HEK293 (cell line): ENCODE measurements at regions not wholly inside any gene's neighbourhood (a gene's known extent, or its start where the extent isn't known, plus 50 kb on each side); places are given as distances from the start of the nearest gene placed in this dataset.

Experiments used
- CTCF ChIA-PET: fragments of 350-600 bp; formaldehyde crosslinking; extraction: SDS; loops from one replicate; lab custom pipeline; 2021; ENCODE audit warnings: antibody characterized with exemption; lab: Yijun Ruan, JAX
- POLR2A ChIA-PET: fragments of 300-600 bp; formaldehyde crosslinking; extraction: SDS; loops from one replicate; lab custom pipeline; 2020; ENCODE audit warnings: antibody characterized with exemption, inconsistent platforms; lab: Yijun Ruan, JAX
- H3K27ac ChIP-seq: fragments of 200-500 bp; sonication (Bioruptor generic); 2 replicates; pipeline ENCODE4 v1.5.1; 2014; ENCODE audit warnings: low read depth, low read length, control low read depth, inconsistent platforms; ENCODE audit errors: extremely low read depth
- H3K36me3 ChIP-seq, 2 experiments: fragments of 200-500 bp in 1 of 2; sonication (Bioruptor generic) in 1 of 2; 1 replicate in 1 of 2; 2 replicates in 1 of 2; pipeline ENCODE4 v1.5.1; 2014 to 2017; ENCODE audit warnings: inconsistent platforms in 2 of 2, low read length in 2 of 2; ENCODE audit not compliant: control insufficient read depth in 2 of 2, insufficient read depth in 1 of 2
- H3K4me1 ChIP-seq: fragments of 200-500 bp; sonication (Bioruptor generic); 2 replicates; pipeline ENCODE4 v1.5.1; 2014; ENCODE audit warnings: mild to moderate bottlenecking, low read length, inconsistent platforms; ENCODE audit not compliant: control insufficient read depth, insufficient read depth
- H3K4me3 ChIP-seq: 2 replicates; pipeline ENCODE4 v1.5.1; 2011; ENCODE audit warnings: low read depth, mild to moderate bottlenecking, control low read depth, low read length, moderate library complexity
- H3K9me3 ChIP-seq: fragments of 200-500 bp; sonication (Bioruptor generic); 2 replicates; pipeline ENCODE4 v1.5.1; 2014; ENCODE audit warnings: low read depth, low read length, inconsistent platforms; ENCODE audit not compliant: control insufficient read depth, insufficient read depth
- AEBP2 ChIP-seq: fragments of 450-650 bp; formaldehyde crosslinking; IDR thresholded peaks from 2 replicates; pipeline ENCODE4 v1.5.1; 2016; ENCODE audit warnings: missing biosample characterization, missing genetic modification characterization, borderline replicate concordance
- GLIS1 ChIP-seq: fragments of 450-650 bp; formaldehyde crosslinking; IDR thresholded peaks from 2 replicates; pipeline ENCODE4 v1.5.1; 2016; ENCODE audit warnings: missing biosample characterization, missing genetic modification characterization
- OVOL3 ChIP-seq: fragments of 450-650 bp; formaldehyde crosslinking; IDR thresholded peaks from 2 replicates; pipeline ENCODE4 v1.5.1; 2016; ENCODE audit warnings: missing biosample characterization, missing genetic modification characterization
- REPIN1 ChIP-seq: fragments of 450-650 bp; formaldehyde crosslinking; IDR thresholded peaks from 2 replicates; pipeline ENCODE4 v1.5.1; 2017; ENCODE audit warnings: missing biosample characterization, missing genetic modification characterization, low read depth
- SETDB1 ChIP-seq: IDR thresholded peaks from one replicate; pipeline ENCODE4 v1.6.1; 2017; ENCODE audit warnings: mild to moderate bottlenecking, low read length, moderate library complexity, mixed read lengths; ENCODE audit not compliant: insufficient read length
- YY2 ChIP-seq: fragments of 450-650 bp; formaldehyde crosslinking; IDR thresholded peaks from 2 replicates; pipeline ENCODE4 v1.5.1; 2016; ENCODE audit warnings: missing biosample characterization, missing genetic modification characterization
- ZBTB20 ChIP-seq: fragments of 450-650 bp; formaldehyde crosslinking; IDR thresholded peaks from 2 replicates; pipeline ENCODE4 v1.5.1; 2016; ENCODE audit warnings: missing biosample characterization, missing genetic modification characterization
- ZBTB44 ChIP-seq: fragments of 450-650 bp; IDR thresholded peaks from 2 replicates; pipeline ENCODE4 v1.5.1; 2018; ENCODE audit warnings: missing biosample characterization, mild to moderate bottlenecking, missing genetic modification characterization
- ZNF146 ChIP-seq: fragments of 450-650 bp; formaldehyde crosslinking; IDR thresholded peaks from 2 replicates; pipeline ENCODE4 v1.5.1; 2016; ENCODE audit warnings: missing biosample characterization, missing genetic modification characterization
- ZNF175 ChIP-seq: fragments of 450-650 bp; formaldehyde crosslinking; IDR thresholded peaks from 2 replicates; pipeline ENCODE4 v1.5.1; 2016; ENCODE audit warnings: missing biosample characterization, missing genetic modification characterization
- ZNF24 ChIP-seq: fragments of 450-650 bp; formaldehyde crosslinking; IDR thresholded peaks from 2 replicates; pipeline ENCODE4 v1.5.1; 2016; ENCODE audit warnings: missing biosample characterization, missing genetic modification characterization
- ZNF404 ChIP-seq: fragments of 450-650 bp; formaldehyde crosslinking; IDR thresholded peaks from 2 replicates; pipeline ENCODE4 v1.5.1; 2017; ENCODE audit warnings: missing biosample characterization, missing genetic modification characterization
- ZNF423 ChIP-seq: fragments of 450-650 bp; formaldehyde crosslinking; IDR thresholded peaks from 2 replicates; pipeline ENCODE4 v1.5.1; 2016; ENCODE audit warnings: missing biosample characterization, missing genetic modification characterization
- ZNF449 ChIP-seq: fragments of 450-650 bp; formaldehyde crosslinking; IDR thresholded peaks from 2 replicates; pipeline ENCODE4 v1.5.1; 2017; ENCODE audit warnings: missing biosample characterization, mild to moderate bottlenecking, missing genetic modification characterization, moderate library complexity
- ZNF501 ChIP-seq: fragments of 450-650 bp; formaldehyde crosslinking; IDR thresholded peaks from 2 replicates; pipeline ENCODE4 v1.5.1; 2016; ENCODE audit warnings: missing biosample characterization, missing genetic modification characterization
- ZNF555 ChIP-seq: fragments of 450-650 bp; formaldehyde crosslinking; conservative IDR thresholded peaks from 2 replicates; pipeline ENCODE4 v1.5.1; 2017; ENCODE audit warnings: missing biosample characterization, mild to moderate bottlenecking, missing genetic modification characterization, inconsistent platforms
- ZNF629 ChIP-seq: fragments of 450-650 bp; formaldehyde crosslinking; IDR thresholded peaks from 2 replicates; pipeline ENCODE4 v1.5.1; 2017; ENCODE audit warnings: missing biosample characterization, missing genetic modification characterization
- ZNF658 ChIP-seq: fragments of 450-650 bp; formaldehyde crosslinking; IDR thresholded peaks from 2 replicates; pipeline ENCODE4; 2016; ENCODE audit warnings: missing biosample characterization, missing genetic modification characterization
- ZNF692 ChIP-seq: fragments of 450-650 bp; formaldehyde crosslinking; IDR thresholded peaks from 2 replicates; pipeline ENCODE4 v1.5.1; 2016; ENCODE audit warnings: missing biosample characterization, missing genetic modification characterization
- ZNF704 ChIP-seq: fragments of 450-650 bp; formaldehyde crosslinking; IDR thresholded peaks from 2 replicates; pipeline ENCODE4 v1.5.1; 2016; ENCODE audit warnings: missing biosample characterization, missing genetic modification characterization
- ZNF707 ChIP-seq: fragments of 450-650 bp; formaldehyde crosslinking; IDR thresholded peaks from 2 replicates; pipeline ENCODE4 v1.5.1; 2016; ENCODE audit warnings: missing biosample characterization, missing genetic modification characterization
- ZNF747 ChIP-seq: fragments of 450-650 bp; formaldehyde crosslinking; IDR thresholded peaks from 2 replicates; pipeline ENCODE4 v1.5.1; 2016; ENCODE audit warnings: missing biosample characterization, missing genetic modification characterization
- ZNF768 ChIP-seq: fragments of 450-650 bp; formaldehyde crosslinking; IDR thresholded peaks from 2 replicates; pipeline ENCODE4 v1.5.1; 2018; ENCODE audit warnings: missing biosample characterization, mild to moderate bottlenecking, missing genetic modification characterization

GRCh38 chr1:14064649-14065442, 364.9 kb downstream of the PRDM2 start:
- TF ChIP-seq ZNF146 (tag by site-specific recombination) (no peak), ZNF704 (tag by site-specific recombination) (no peak)
- Histone ChIP-seq H3K36me3 (no peaks in the 10 kb centered on the region), H3K4me3 (no peak overlapping the region), H3K4me1 (no peaks in the 10 kb centered on the region), H3K27ac (no peak overlapping the region), H3K9me3 (no peaks in the 10 kb centered on the region)
- ChIA-PET CTCF (no interaction called here), POLR2A (no interaction called here)

- ChIA-PET CTCF (no interaction called here), POLR2A (no interaction called here)
- no peaks in the 10 kb centered on the region for H3K9me3 ChIP-seq
- H3K36me3 ChIP-seq = no peaks in the 10 kb centered on the region
- TF ChIP-seq ZBTB20 (tag by site-specific recombination) (no peak), OVOL3 (tag by site-specific recombination) (no peak), ZNF501 (tag by site-specific recombination) (no peak), ZNF747 (tag by site-specific recombination) (no peak), ZNF24 (tag by site-specific recombination) (no peak), ZNF658 (tag by site-specific recombination) (no peak), ZNF175 (tag by site-specific recombination) (no peak), AEBP2 (tag by site-specific recombination) (no peak), SETDB1 (no peak), GLIS1 (no peak), ZBTB44 (no peak)
- TF ChIP-seq, all 188 proteins: peak for 0
- Histone ChIP-seq H3K4me3 (no peak overlapping the region), H3K27ac (no peak overlapping the region), H3K4me1 (no peaks in the 10 kb centered on the region)
These were observed 365.5 kb downstream of the PRDM2 start for GRCh38 chr1:14065486-14065885.

- H3K4me1 ChIP-seq = no peaks in the 10 kb centered on the region
- H3K4me3 ChIP-seq = no peak overlapping the region
- POLR2A ChIA-PET = no interaction called here
- H3K36me3 ChIP-seq = no peaks in the 10 kb centered on the region
- H3K9me3 ChIP-seq = no peaks in the 10 kb centered on the region
- CTCF ChIA-PET = no interaction called here
- no peak overlapping the region for H3K27ac ChIP-seq
- no peak for TF ChIP-seq ZNF146 (tag by site-specific recombination)
- no peak for TF ChIP-seq ZNF423
- no peak for TF ChIP-seq YY2 (tag by site-specific recombination)
- no peak for TF ChIP-seq SETDB1
- TF ChIP-seq ZNF404 (tag by site-specific recombination) = no peak
- TF ChIP-seq ZNF449 (tag by site-specific recombination) = no peak
- TF ChIP-seq ZNF555 = no peak
- no peak for TF ChIP-seq REPIN1 (tag by site-specific recombination)
- no peak for TF ChIP-seq ZNF768
- TF ChIP-seq ZNF692 (tag by site-specific recombination) = no peak
- no peak for TF ChIP-seq ZNF175 (tag by site-specific recombination)
- TF ChIP-seq ZNF707 (tag by site-specific recombination) = no peak
- no peak for TF ChIP-seq ZNF629
These were observed 367.0 kb downstream of the PRDM2 start for GRCh38 chr1:14067036-14067435.
